B cell (primary cell): ENCODE measurements at regions not wholly inside any gene's neighbourhood (a gene's known extent, or its start where the extent isn't known, plus 50 kb on each side); places are given as distances from the start of the nearest gene placed in this dataset.

ENCODE experiments used
- ATAC-seq: fragments of 200-7000 bp; cut with Tn5 transposase; one replicate; pipeline ENCODE4 v1.10.0; 2021; ENCODE audit warnings: low read depth, mild to moderate bottlenecking, moderate number of reproducible peaks, moderate library complexity
- CTCF ChIA-PET: fragments of 350-600 bp; sonication (Branson Sonifier 250); formaldehyde crosslinking; loops from one replicate; lab custom pipeline; 2021; ENCODE audit warnings: antibody characterized with exemption, inconsistent platforms; lab: Charles Lee
- POLR2A ChIA-PET: fragments of 350-600 bp; sonication (Branson Sonifier 250); formaldehyde crosslinking; loops from one replicate; lab custom pipeline; 2021; ENCODE audit warnings: antibody characterized with exemption; lab: Charles Lee
- DNase-seq: peaks from one replicate; pipeline ENCODE4 v3.0.0; 2013
- H2AFZ ChIP-seq: 2 replicates; pipeline ENCODE4 v1.6.1; 2012; ENCODE audit warnings: mild to moderate bottlenecking, low read depth, low read length; ENCODE audit not compliant: insufficient read depth, poor library complexity, severe bottlenecking
- H3K27ac ChIP-seq, 2 donors: 1 replicate in 1 of 2; 2 replicates in 1 of 2; pipeline ENCODE4 v1.5.1; 2012 to 2013; ENCODE audit warnings: low read length in 2 of 2, mild to moderate bottlenecking in 2 of 2, moderate library complexity in 1 of 2
- H3K27me3 ChIP-seq, 4 experiments: fragments of 200-600 bp in 1 of 4; sonication (generic) in 1 of 4; replicated peaks in 1 of 4; 1 replicate in 2 of 4; 2 replicates in 2 of 4; pipeline versions ENCODE4 v1.6.1 to v1.7.0; 2013 to 2016; ENCODE audit warnings: low read length in 3 of 4, mild to moderate bottlenecking in 2 of 4, mixed read lengths in 1 of 4, moderate library complexity in 1 of 4; ENCODE audit not compliant: insufficient read depth in 4 of 4, control insufficient read depth in 3 of 4; ENCODE audit errors: control extremely low read depth in 1 of 4
- H3K36me3 ChIP-seq, 2 experiments: replicated peaks in 1 of 2; 1 replicate in 1 of 2; 2 replicates in 1 of 2; pipeline versions ENCODE4 v1.6.1 to v1.7.1; 2013; ENCODE audit warnings: low read length in 1 of 2; ENCODE audit not compliant: insufficient read depth in 2 of 2, control insufficient read depth in 1 of 2; ENCODE audit errors: control extremely low read depth in 1 of 2, extremely low read depth in 1 of 2
- H3K4me1 ChIP-seq, 2 donors: fragments of 200-600 bp in 1 of 2; sonication (generic) in 1 of 2; 1 replicate in 1 of 2; 2 replicates in 1 of 2; pipeline versions ENCODE4 v1.5.1 to v1.6.1; 2013 to 2017; ENCODE audit warnings: low read length in 2 of 2; ENCODE audit not compliant: control insufficient read depth in 2 of 2, insufficient read depth in 2 of 2
- H3K4me2 ChIP-seq: replicated peaks from 2 replicates; pipeline ENCODE3; 2012; ENCODE audit warnings: mild to moderate bottlenecking, low read depth, low read length; ENCODE audit not compliant: poor library complexity, severe bottlenecking
- H3K4me3 ChIP-seq, 5 experiments: fragments of 200-600 bp in 1 of 5; sonication (generic) in 1 of 5; 1 replicate in 3 of 5; 2 replicates in 2 of 5; pipeline versions ENCODE4 v1.5.1 to v1.7.0; 2011 to 2016; ENCODE audit warnings: low read length in 4 of 5, mild to moderate bottlenecking in 4 of 5, low read depth in 2 of 5, control low read depth in 1 of 5, moderate library complexity in 1 of 5; ENCODE audit not compliant: insufficient read depth in 1 of 5; ENCODE audit errors: control extremely low read depth in 1 of 5, extremely low read depth in 1 of 5
- H3K79me2 ChIP-seq: fragments of 200-600 bp; sonication (generic); one replicate; pipeline ENCODE4 v1.6.0; 2016; ENCODE audit warnings: low read length; ENCODE audit not compliant: control insufficient read depth, insufficient read depth
- H3K9ac ChIP-seq: fragments of 200-600 bp; sonication (generic); 2 replicates; pipeline ENCODE4 v1.6.1; 2017; ENCODE audit warnings: mild to moderate bottlenecking, low read length, moderate library complexity
- H3K9me3 ChIP-seq, 3 donors: one replicate each; pipeline versions ENCODE4 v1.6.1 to v1.7.1; 2013; ENCODE audit warnings: low read length in 2 of 3; ENCODE audit not compliant: control insufficient read depth in 2 of 3, insufficient read depth in 1 of 3; ENCODE audit errors: control extremely low read depth in 1 of 3
- H4K20me1 ChIP-seq: 2 replicates; pipeline ENCODE4 v1.6.0; 2012; ENCODE audit warnings: mild to moderate bottlenecking, low read length; ENCODE audit not compliant: insufficient read depth, control insufficient read depth, poor library complexity, severe bottlenecking
- H3K27ac Mint-ChIP-seq: one replicate; pipeline ENCODE4 v1.8.0; 2021; ENCODE audit warnings: mixed read lengths
- H3K27me3 Mint-ChIP-seq: one replicate; pipeline ENCODE4 v1.8.0; 2021; ENCODE audit warnings: mixed read lengths
- H3K4me1 Mint-ChIP-seq: one replicate; pipeline ENCODE4 v1.8.0; 2021; ENCODE audit warnings: mixed read lengths
- H3K4me3 Mint-ChIP-seq: one replicate; pipeline ENCODE4 v1.8.0; 2021; ENCODE audit warnings: mixed read lengths
- H3K9me3 Mint-ChIP-seq: one replicate; pipeline ENCODE4 v1.8.0; 2022; ENCODE audit warnings: mixed read lengths; ENCODE audit not compliant: insufficient read depth
- CTCF ChIP-seq: fragments of 200-600 bp; IDR thresholded peaks from one replicate; pipeline ENCODE4 v1.8.0; 2022; ENCODE audit warnings: antibody characterized with exemption, mild to moderate bottlenecking
- EZH2 ChIP-seq: IDR thresholded peaks from 2 replicates; pipeline ENCODE4 v1.6.1; 2012; ENCODE audit warnings: borderline replicate concordance, low read depth, mild to moderate bottlenecking, moderate library complexity, low read length; ENCODE audit not compliant: insufficient read depth, poor library complexity, severe bottlenecking
- WGBS: methylation state at CpG from one replicate; pipeline ENCODE4 v1.1.5; 2013; ENCODE audit warnings: missing lambda C conversion rate; ENCODE audit not compliant: insufficient coverage; 5-methylcytosine and 5-hydroxymethylcytosine counted together
- intact Hi-C: fragments of 100-400 bp; cut with micrococcal nuclease; formaldehyde crosslinking; loops from one replicate; pipeline ENCODE4 v1.10.0; 2022

GRCh38 chr18:23388357-23388756, 64.7 kb upstream of the RIOK3 start:
- no peaks in the 10 kb centered on the region for H3K27me3 Mint-ChIP-seq
- H2AFZ ChIP-seq, result no peak overlapping the region
- no peaks in the 10 kb centered on the region for H3K27me3 ChIP-seq
- ChIA-PET CTCF (interaction anchor here (1.4 to 1.6 kb wide), 2 partner anchors 9 to 257 kb away, joined by 3 to 5 read pairs; no protein-coding TSS in a partner anchor), POLR2A (no interaction called here)
- H3K27ac Mint-ChIP-seq, result no peak overlapping the region
- WGBS, result 98% methylated on average over 3 of the region's 4 CpGs
- no peak overlapping the region for H3K27ac ChIP-seq
- no peak for TF ChIP-seq CTCF
- no peak for TF ChIP-seq EZH2
- peaks cover 16% of the 10 kb centered on the region for H3K4me1 Mint-ChIP-seq
- H3K9me3 ChIP-seq, result no peaks in the 10 kb centered on the region
- H3K4me1 ChIP-seq, result peaks cover 12 to 16% of the 10 kb centered on the region in 2 donors
- no peak overlapping the region for H3K4me3 ChIP-seq
- no peaks in the 10 kb centered on the region for H4K20me1 ChIP-seq
- no peaks in the 10 kb centered on the region for H3K9me3 Mint-ChIP-seq
- H3K9ac ChIP-seq, result no peak overlapping the region
- ATAC-seq (no peak), DNase-seq (no peak)
- peaks cover 0 to 5% of the 10 kb centered on the region in 2 experiments for H3K36me3 ChIP-seq
- H3K4me2 ChIP-seq, result no peak overlapping the region
- H3K4me3 Mint-ChIP-seq, result no peak overlapping the region
- intact Hi-C loops, result no loop called here
- no peaks in the 10 kb centered on the region for H3K79me2 ChIP-seq

- Histone ChIP-seq H2AFZ (no peak overlapping the region), H3K79me2 (no peaks in the 10 kb centered on the region)
- no peaks in the 10 kb centered on the region for H3K27me3 Mint-ChIP-seq
Measured at GRCh38 chr18:23391156-23391555, 61.9 kb upstream of the RIOK3 start.

More at GRCh38 chr18:23391156-23391555, 61.9 kb upstream of the RIOK3 start:
- no peak overlapping the region for H3K27ac ChIP-seq
- H3K9ac ChIP-seq, result no peak overlapping the region
- Mint-ChIP-seq H3K4me3 (no peak overlapping the region), H3K9me3 (no peaks in the 10 kb centered on the region), H3K27ac (no peak overlapping the region), H3K4me1 (no peaks in the 10 kb centered on the region)
- WGBS, result no CpG with 5 or more reads among the region's 3 CpGs
- CTCF ChIA-PET, result no interaction called here
- H3K36me3 ChIP-seq, result peaks cover 0 to 4% of the 10 kb centered on the region in 2 experiments
- no peaks in the 10 kb centered on the region for H3K4me1 ChIP-seq
- H3K4me2 ChIP-seq, result no peak overlapping the region
- no peak for DNase-seq
- TF ChIP-seq CTCF (no peak), EZH2 (no peak)
- no peaks in the 10 kb centered on the region for H3K27me3 ChIP-seq
- ATAC-seq, result no peak
- H3K9me3 ChIP-seq, result no peaks in the 10 kb centered on the region
- POLR2A ChIA-PET, result no interaction called here
- intact Hi-C loops, result no loop called here
- no peak overlapping the region for H3K4me3 ChIP-seq
- H4K20me1 ChIP-seq, result no peaks in the 10 kb centered on the region
